Endothelial cell of umbilical vein (primary cell): ENCODE measurements at regions not wholly inside any gene's neighbourhood (a gene's known extent, or its start where the extent isn't known, plus 50 kb on each side); places are given as distances from the start of the nearest gene placed in this dataset.

Experiments
- BruUV-seq: library from RNA; stranded (reverse); fragments of 400-500 nt; replicated peaks from 2 replicates; lab custom pipeline; 2021; lab: Mats Ljungman, UMichigan
- CTCF ChIA-PET: fragments of 300-600, 350-600 bp; sonication (Branson Sonifier 250); formaldehyde crosslinking; loops from one replicate; lab custom pipeline; 2021; ENCODE audit warnings: antibody characterized with exemption, inconsistent platforms; lab: Charles Lee
- POLR2A ChIA-PET: fragments of 300-600, 350-600 bp; sonication (Branson Sonifier 250); formaldehyde crosslinking; loops from one replicate; lab custom pipeline; 2021; ENCODE audit warnings: antibody characterized with exemption, inconsistent platforms; lab: Charles Lee
- DNase-seq: peaks from one replicate; pipeline ENCODE4 v3.0.0-alpha.2; 2011; ENCODE audit warnings: low read depth, low spot score
- FAIRE-seq: peaks from 2 replicates; lab custom pipeline; 2011; peaks lifted over from hg19 to GRCh38; lab: Jason Lieb, UNC
- H2AFZ ChIP-seq: 2 replicates; pipeline ENCODE4 v1.6.0; 2012; ENCODE audit warnings: low read depth, low read length, control low read depth, inconsistent platforms
- H3K27ac ChIP-seq: 2 replicates; pipeline ENCODE4 v1.5.1; 2011; ENCODE audit warnings: low read depth, mild to moderate bottlenecking, control low read depth, low read length, moderate library complexity; ENCODE audit not compliant: insufficient read depth
- H3K27me3 ChIP-seq, 2 experiments: 2 replicates each; pipeline versions ENCODE4 v1.6.0 to v1.6.1; 2011; ENCODE audit warnings: low read length in 2 of 2, mixed read lengths in 1 of 2; ENCODE audit not compliant: control insufficient read depth in 2 of 2, insufficient read depth in 2 of 2
- H3K36me3 ChIP-seq, 2 experiments: 2 replicates in 1 of 2; 3 replicates in 1 of 2; pipeline ENCODE4 v1.5.1; 2011; ENCODE audit warnings: low read length in 2 of 2, mild to moderate bottlenecking in 1 of 2, moderate library complexity in 1 of 2; ENCODE audit not compliant: control insufficient read depth in 2 of 2, insufficient read depth in 2 of 2; ENCODE audit errors: extremely low read depth in 1 of 2
- H3K4me1 ChIP-seq: 3 replicates; pipeline ENCODE4 v1.5.1; 2011; ENCODE audit warnings: mild to moderate bottlenecking, low read length; ENCODE audit not compliant: control insufficient read depth, insufficient read depth; ENCODE audit errors: extremely low read depth
- H3K4me2 ChIP-seq: 2 replicates; pipeline ENCODE4 v1.6.1; 2011; ENCODE audit warnings: low read length, control low read depth, mixed read lengths; ENCODE audit not compliant: insufficient read depth
- H3K4me3 ChIP-seq, 3 experiments: fragments of 200-600 bp in 1 of 3; sonication (generic), shearing (Covaris generic) in 1 of 3; replicated peaks in 1 of 3; 2 replicates each; pipeline ENCODE4 v1.5.1; 2011 to 2016; ENCODE audit warnings: control low read depth in 3 of 3, low read length in 3 of 3, mild to moderate bottlenecking in 2 of 3, inconsistent platforms in 1 of 3, low read depth in 1 of 3, moderate library complexity in 1 of 3; ENCODE audit not compliant: insufficient read depth in 1 of 3
- H3K79me2 ChIP-seq: 2 replicates; pipeline ENCODE4 v1.6.0; 2012; ENCODE audit warnings: low read length, inconsistent platforms; ENCODE audit not compliant: control insufficient read depth, insufficient read depth
- H3K9ac ChIP-seq: replicated peaks from 2 replicates; pipeline ENCODE3; 2011; ENCODE audit warnings: low read length, control low read depth; ENCODE audit not compliant: insufficient read depth; ENCODE audit errors: extremely low read depth
- H3K9me1 ChIP-seq: replicated peaks from 3 replicates; pipeline ENCODE4 v1.6.0; 2011; ENCODE audit warnings: mild to moderate bottlenecking, low read length; ENCODE audit not compliant: control insufficient read depth, insufficient read depth; ENCODE audit errors: extremely low read depth
- H3K9me3 ChIP-seq: replicated peaks from 2 replicates; pipeline ENCODE4 v1.5.1; 2012; ENCODE audit warnings: low read length, inconsistent platforms; ENCODE audit not compliant: control insufficient read depth, insufficient read depth
- H4K20me1 ChIP-seq: replicated peaks from 2 replicates; pipeline ENCODE3; 2011; ENCODE audit warnings: mild to moderate bottlenecking, low read length; ENCODE audit not compliant: control insufficient read depth, insufficient read depth; ENCODE audit errors: extremely low read depth
- CTCF ChIP-seq, 2 donors: IDR thresholded peaks; 1 replicate in 1 of 2; 2 replicates in 1 of 2; pipeline ENCODE4 v1.5.1; 2011; ENCODE audit warnings: low read length in 2 of 2, mild to moderate bottlenecking in 2 of 2, moderate library complexity in 2 of 2, control low read depth in 1 of 2, inconsistent platforms in 1 of 2, low read depth in 1 of 2; ENCODE audit not compliant: insufficient read depth in 1 of 2; ENCODE audit errors: extremely low read depth in 1 of 2
- EZH2 ChIP-seq: IDR thresholded peaks from 2 replicates; pipeline ENCODE4 v1.6.1; 2012; ENCODE audit warnings: borderline replicate concordance, low read depth, mild to moderate bottlenecking, moderate library complexity, low read length, inconsistent platforms; ENCODE audit not compliant: severe bottlenecking
- FOS ChIP-seq: IDR thresholded peaks from 2 replicates; pipeline ENCODE4 v1.6.1; 2011; ENCODE audit warnings: mild to moderate bottlenecking, low read length, moderate library complexity, borderline replicate concordance; ENCODE audit not compliant: insufficient read depth
- GATA2 ChIP-seq: IDR thresholded peaks from 2 replicates; pipeline ENCODE4 v1.7.0; 2011; ENCODE audit warnings: low read depth, mild to moderate bottlenecking, moderate library complexity, mixed read lengths, low read length; ENCODE audit not compliant: insufficient read length, insufficient read depth
- JUN ChIP-seq: IDR thresholded peaks from 2 replicates; pipeline ENCODE4 v1.6.1; 2011; ENCODE audit warnings: borderline replicate concordance, low read depth; ENCODE audit not compliant: insufficient read length, insufficient read depth
- MAX ChIP-seq: IDR thresholded peaks from 2 replicates; pipeline ENCODE4 v1.6.1; 2011; ENCODE audit not compliant: insufficient read depth, insufficient read length
- MYC ChIP-seq: IDR thresholded peaks from one replicate; pipeline ENCODE4 v1.6.1; 2011; ENCODE audit warnings: mild to moderate bottlenecking, low read depth, low read length
- dilution Hi-C: fragments of 300-500 bp; cut with MboI; formaldehyde crosslinking; loops from one replicate; pipeline ENCODE4 v1.15.0; 2019; ENCODE audit warnings: low sequenced_read_pairs; ENCODE audit not compliant: extremely low pct_ligation_motif_present
- intact Hi-C: fragments of 100-400 bp; cut with micrococcal nuclease; formaldehyde crosslinking; loops from one replicate; pipeline ENCODE4 v1.10.0; 2022

- Histone ChIP-seq H3K9me1 (no peaks in the 10 kb centered on the region), H3K4me1 (no peaks in the 10 kb centered on the region), H2AFZ (no peak overlapping the region), H3K27ac (no peak overlapping the region), H3K79me2 (no peaks in the 10 kb centered on the region), H3K9me3 (no peaks in the 10 kb centered on the region), H3K36me3 (no peaks in the 10 kb centered on the region), H3K4me2 (no peak overlapping the region), H3K9ac (no peak overlapping the region), H3K4me3 (no peak overlapping the region), H4K20me1 (no peaks in the 10 kb centered on the region), H3K27me3 (no peaks in the 10 kb centered on the region)
- DNase-seq (no peak), FAIRE-seq (no peak)
- CTCF ChIA-PET, result no interaction called here
- TF ChIP-seq MAX (no peak), JUN (no peak), CTCF (IDR thresholded peaks at IDR 0.05; ENCODE audit: extremely low read depth in 1 of 2, insufficient read depth in 1 of 2, low read depth in 1 of 2, low read length in 2 of 2) (no peak), GATA2 (no peak), EZH2 (no peak), MYC (no peak), FOS (no peak)
- dilution Hi-C loops (no loop called here), intact Hi-C loops (no loop called here)
- no TSS peak for BruUV-seq
- POLR2A ChIA-PET, result no interaction called here
Measured at GRCh38 chr3:167166012-167166411, 214.1 kb downstream of the ZBBX start.
